ENCODE measurements at regions not wholly inside any gene's neighbourhood (a gene's known extent, or its start where the extent isn't known, plus 50 kb on each side); places are given as distances from the start of the nearest gene placed in this dataset.
A peak's percentile ranks its signal among the peaks of the same experiment; 100 is the strongest.
"Not testable (repeated sequence)": the region's sequence is repeated elsewhere in the genome, so short reads cannot be mapped to it uniquely, and the experiment has no call there.

DNA sequence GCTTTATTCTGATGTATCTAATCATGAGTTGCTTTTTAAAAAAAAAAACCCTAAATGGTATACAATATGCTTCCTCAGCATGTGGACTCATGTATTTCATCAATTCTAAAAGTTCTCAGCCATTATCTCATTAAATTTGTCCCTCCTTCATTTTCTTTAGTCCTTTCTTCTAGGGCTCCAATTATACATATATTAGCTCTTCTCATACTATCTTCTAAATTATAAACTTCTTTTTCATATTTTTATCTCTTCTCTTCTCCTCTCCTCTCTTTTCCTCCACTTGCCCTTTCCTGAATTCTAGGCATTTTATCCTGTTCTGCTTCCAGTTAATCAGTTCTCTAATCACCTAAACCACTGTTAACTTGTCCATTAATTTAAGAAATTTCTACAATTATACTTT, 55.0 kb upstream of the IL33 start:
- DNase-seq: no peak

DNA sequence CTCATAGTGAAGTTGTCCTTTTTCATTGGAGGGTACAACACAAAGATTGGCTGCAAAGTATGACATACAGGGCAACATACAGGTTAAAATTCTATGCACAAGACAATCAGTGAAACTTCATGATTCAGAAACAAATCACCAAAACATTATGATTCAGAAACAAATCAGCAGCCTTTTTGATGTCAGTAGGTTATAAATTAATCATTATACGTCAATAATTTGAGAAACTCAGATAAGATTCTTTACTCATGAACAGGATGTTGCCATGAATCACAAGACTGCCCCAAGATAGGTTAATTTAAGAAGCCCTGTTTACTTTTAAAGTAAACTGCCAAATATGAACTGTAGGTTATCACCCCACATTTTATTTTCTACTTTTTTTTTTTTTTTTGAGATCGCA, 62.2 kb upstream of the IL33 start:
- no peak for DNase-seq

DNA sequence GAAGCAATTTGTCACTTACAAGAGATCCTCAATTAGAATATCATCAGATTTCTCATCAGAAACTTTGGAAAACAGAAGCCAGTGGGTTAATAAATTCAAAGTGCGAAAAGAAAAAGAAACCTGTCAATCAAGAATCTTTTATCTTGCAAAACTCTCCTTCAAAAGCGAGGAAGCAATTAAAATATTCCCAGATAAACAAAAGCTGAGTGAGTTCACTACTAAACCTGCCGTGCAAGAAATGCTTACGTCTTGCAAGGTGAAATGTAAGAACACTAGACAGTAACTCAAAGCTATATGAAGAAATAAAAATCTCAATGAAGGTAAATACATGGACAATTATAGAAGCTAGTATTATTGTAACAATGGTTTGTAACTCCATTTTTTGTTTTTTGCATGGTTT, 62.8 kb upstream of the IL33 start:
- no peak for DNase-seq

DNA sequence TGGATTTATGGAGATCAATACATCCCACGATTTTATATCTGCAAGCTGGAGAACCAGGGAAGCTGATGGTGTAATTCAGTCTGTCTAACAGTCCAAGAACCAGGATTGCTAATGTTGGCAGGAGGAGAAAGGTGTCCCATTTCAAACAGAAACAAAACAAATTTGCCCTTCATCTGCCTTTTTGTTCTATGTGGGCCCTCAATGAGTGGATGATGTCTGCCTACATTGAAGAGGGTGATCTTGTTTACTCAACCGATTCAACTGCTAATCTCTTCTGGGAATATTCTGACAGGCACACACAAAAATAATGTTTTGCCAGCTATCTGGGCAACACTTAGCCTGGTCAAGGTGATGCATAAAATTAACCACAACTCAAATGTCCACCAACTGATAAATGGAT, 65.1 kb upstream of the IL33 start:
- DNase-seq: peak; percentile 74

DNA sequence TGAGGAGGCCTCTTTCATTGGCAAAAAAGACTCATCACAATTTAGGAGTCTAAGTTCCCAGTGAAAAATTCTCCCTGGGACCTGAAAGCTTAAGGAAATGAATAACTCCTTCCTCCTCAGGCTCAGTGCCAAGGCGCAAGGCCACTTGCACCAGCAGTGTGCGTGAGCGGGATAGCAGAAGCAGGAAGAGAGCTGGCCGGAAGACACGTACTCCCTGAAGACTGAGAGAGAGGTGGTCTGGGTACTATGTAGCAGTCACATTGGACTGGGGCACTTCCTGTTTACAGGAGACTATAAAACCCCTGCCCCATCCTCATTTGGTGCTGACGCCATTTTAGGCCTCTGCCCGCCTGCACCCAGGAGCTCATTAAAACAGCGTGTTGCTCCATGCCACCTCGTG, 66.3 kb upstream of the IL33 start:
- no peak for DNase-seq

DNA sequence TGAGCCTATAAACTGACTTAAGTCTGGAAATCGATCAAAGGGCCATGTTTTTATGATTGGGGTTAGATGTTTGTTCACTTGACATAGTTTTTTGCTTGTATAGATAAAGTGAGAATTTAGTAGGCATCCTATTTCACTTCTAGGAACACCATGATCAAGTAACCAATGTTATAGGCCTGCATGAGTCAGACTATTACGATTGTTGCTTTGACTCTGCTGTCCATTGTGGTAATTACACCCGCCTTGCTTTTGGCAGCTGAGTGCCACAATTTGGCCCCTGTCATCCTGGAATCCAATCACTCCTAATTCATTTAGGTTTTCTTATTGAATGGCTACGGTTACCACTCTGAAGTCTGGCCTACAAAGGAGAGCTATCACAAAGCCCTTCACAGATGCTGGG, 67.8 kb upstream of the IL33 start:
- no peak for DNase-seq

DNA sequence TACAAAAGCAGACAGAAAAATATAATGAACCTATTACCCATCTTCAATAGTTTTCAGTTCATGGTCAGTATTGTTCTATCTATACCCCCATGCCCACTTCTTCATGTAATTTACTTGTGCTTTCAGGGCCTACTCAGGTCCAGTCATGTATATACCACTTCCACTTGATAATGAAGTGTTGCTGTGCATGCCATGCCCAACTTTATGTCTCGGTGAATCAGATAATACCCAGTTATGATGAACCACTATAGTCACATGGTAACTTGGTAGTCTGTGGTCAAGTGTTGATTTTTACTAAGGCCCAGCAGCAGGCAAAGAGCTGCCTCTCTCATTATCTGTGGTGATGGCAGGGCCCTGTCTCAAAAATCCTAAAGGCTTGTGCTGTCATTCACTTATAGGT, 70.7 kb upstream of the IL33 start:
- no peak for DNase-seq

DNA sequence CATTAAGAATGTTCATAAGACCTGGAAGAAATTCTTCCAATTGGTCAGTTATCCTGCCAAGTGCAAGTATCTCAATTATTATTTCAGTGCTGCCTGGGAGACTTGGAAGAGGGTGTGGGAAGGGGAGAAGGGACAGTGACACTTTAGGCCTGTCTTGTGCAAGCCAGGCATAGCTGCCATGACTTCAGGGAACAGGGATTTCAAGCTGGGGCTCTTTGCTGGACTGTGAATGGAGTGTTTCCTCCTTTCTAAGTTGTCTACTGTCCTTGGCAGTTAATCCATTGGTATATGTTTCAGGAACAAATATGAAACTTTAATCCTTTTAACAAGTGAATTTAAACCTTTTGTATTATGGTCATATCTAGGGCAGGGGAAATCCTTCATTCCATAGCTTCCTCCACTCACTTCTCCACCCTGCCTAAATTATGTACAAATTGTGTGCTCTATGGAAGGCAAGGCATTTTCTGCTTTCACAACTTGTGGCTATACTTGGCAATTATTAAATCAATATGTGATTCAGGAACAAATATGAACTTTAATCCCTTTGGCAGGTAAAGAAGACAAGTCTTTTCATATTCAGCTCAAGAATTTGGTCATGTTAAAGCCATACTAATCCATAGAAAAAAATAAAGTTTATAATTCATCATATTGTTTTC, 72.7 kb upstream of the IL33 start:
- no peak for DNase-seq

DNA sequence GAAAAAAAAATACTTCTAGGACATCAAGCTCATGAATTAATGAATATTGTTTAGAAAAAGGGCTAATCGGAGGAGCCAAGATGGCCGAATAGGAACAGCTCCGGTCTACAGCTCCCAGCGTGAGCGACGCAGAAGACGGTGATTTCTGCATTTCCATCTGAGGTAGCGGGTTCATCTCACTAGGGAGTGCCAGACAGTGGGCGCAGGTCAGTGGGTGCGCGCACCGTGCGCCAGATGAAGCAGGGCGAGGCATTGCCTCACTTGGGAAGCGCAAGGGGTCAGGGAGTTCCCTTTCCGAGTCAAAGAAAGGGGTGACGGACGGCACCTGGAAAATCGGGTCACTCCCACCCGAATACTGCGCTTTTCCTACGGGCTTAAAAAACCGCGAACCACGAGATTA, 79.8 kb upstream of the IL33 start:
- DNase-seq: not testable (repeated sequence)

DNA sequence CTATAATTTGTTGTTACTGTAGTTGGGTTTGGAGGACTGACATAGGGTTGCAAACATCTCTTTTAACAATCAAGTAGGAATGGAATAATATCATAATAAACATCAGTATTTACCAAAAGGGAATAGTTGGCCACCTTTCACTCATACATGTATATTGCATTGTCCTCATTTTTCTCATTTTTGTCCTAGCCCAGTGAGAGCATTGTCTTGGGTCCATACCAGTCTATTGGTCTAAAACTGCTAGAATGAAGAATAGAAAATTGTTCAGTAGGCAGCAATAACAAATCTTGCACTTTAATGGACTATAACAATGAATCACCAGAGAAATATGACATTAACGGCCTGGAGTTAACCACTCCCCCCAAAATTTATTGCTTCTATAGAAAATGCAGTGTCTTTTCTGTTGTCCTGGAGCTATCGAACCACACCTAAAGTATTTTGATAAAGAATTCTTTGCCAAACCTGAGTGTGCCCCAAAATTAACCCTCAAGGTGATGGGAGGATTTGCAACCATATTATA, 80.9 kb upstream of the IL33 start:
- DNase-seq: no peak

DNA sequence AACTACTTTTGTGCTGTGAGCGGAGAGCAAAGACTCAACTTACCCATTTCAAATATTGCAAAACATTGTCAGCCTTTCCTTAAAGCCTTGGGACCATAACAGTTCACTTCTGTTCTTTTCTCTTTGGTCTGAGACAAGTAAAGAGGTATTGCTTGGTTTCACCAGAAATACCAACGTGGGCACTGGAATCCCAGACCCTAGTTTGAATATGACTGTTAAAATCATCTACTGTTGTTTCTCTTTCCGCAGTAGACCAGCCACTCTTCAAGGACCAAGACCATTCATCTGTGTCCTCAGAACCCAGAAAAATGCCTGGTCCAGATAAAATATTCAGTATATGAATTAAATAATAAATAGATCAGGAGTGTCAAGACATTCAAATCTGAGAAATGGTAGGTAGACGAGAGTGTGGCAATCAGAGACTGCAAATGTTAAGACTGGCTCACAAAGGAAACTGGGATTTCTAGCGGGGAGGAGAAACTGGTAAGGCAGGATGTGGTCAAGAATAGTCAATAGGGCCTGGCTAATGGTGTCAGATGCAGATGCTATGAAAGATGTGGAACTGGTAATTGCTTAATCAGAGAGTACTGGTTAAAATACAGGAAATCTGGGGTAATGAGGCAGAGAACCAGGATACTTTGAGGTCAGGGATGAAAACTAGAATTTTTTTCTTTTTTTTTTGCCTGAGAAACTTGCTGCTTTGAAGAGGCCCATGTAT, 82.1 kb upstream of the IL33 start:
- DNase-seq: no peak

DNA sequence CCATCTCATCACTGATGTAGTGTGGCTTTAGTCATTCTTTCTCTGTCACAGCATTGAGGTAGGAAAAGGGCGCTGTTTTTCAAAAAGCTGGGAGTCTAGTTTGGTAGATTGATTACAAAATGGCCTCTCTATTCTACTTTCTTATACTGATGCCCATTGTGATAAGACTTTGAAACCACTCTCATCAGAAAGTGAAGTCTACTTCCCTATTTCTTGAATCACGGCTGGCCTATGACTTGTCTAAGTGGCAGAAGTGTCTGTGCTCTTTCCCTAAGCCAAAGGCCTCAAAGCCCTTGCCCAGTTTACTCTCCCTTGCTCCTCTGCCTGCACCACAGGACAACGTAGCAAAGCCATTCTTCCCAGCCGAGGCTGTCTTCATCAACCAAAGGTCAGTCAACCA, 83.0 kb upstream of the IL33 start:
- DNase-seq: no peak

DNA sequence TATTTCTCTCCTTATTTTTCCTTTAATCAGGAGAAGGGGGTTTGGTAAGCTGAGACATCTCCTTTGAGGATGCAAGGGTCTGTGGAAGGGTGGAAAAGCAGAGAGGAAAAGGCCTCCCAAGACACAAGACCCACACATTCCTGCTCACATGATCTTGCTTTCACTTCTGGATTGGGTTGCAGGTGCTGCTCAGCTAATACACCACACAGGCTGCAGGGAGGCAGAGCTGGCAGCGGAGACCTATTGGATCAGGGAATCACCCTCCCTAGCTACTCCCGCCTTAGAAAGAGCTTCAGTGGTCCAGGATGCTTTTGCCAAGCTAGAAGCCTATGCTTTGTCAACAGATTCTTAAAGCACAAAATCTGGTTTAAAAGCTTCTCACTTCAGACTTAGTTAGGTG, 87.6 kb upstream of the IL33 start:
- DNase-seq: no peak

DNA sequence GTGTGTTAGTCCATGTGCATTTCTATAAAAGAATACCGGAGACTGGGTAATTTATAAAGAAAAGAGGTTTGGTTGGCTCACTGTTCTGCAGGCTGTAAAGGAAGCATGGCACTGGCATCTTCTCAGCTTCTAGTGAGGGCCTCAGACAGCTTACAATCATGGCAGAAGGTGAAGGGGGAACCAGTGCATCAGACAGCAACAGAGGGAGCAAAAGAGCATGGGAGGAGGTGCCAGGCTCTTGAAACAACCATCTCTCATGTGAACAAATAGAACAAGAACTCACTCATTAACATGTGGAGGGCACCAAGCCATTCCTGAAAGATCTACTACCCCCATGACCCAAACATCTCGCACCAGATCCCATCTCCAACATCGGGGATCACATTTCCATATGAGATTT, 89.2 kb upstream of the IL33 start:
- no peak for DNase-seq

DNA sequence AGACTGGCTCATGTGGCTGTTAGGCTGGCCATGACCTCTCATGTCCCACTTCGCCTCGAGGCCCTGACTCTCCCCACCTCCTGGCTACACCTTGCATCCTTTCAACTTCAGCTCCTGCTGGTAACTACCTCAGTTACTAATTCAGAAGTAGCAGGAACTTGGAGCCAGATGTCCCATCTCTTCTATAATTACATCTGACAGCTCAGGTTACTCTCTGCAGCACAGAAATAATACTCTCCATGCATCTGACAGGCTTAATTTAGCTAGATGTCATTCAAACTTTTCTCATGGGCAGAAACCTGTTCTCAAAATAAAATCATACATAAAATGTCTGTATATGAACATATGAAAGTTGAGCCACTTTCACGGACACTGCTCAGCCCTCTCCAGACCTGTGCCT, 92.2 kb upstream of the IL33 start:
- DNase-seq: no peak

DNA sequence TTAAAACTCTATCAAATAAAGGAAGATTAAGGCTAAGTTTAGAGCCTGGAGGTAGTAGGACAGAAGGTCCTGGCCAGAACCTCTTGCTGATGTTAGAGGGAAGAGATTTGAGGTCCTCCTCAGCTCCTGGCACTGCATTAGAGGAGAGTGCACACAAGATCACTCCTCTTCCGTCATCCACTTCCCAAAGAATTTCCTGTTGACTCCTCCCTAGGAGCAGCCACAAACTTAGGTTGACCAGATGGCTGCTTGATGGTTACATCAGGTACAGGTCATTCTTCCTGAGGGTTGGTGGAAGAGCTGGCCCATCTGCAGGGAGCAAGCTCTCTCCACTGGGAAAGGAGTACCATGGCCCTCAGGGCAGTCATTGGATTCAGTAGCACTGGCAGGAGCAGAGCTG, 93.9 kb upstream of the IL33 start:
- no peak for DNase-seq

DNA sequence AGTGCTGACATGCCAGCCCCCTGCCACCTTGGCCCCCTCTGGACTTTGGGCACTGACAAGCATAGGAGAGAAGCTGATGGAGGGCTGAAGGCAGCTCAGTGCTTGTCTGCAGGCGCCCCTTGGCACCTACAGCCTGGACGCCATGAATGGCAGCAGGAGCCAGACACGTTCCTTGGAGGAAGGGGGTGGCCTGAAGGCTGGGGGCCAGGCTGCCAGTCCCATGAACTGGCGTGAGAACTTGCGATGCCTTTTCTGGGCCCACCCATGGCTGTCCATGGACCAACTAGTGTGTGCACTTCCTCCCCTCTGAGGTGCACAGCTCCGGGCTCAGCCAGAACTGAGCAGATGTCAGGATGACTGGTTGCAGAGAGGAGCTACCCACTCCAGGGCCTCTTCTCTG, 99.0 kb upstream of the RANBP6 start:
- DNase-seq: no peak

DNA sequence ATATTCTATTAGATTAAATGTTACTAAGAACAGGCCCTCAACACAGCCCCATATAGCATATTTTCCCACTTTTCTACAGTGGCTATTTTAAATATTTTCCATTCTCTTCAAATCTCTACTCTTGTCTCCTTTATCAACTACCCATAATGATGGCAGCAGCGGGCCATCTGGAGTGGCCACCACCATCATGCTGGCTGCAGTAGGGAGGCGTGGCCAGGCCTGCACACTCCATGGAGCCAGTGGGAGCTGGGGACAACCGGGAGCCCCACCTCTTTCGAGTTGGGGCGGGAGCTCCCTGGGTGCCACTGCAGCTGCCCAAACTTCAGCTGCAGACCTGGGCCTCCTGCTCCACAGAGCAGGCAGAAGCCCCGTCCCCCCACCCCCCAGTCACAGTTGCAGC, 98.4 kb upstream of the RANBP6 start:
- DNase-seq: no peak

DNA sequence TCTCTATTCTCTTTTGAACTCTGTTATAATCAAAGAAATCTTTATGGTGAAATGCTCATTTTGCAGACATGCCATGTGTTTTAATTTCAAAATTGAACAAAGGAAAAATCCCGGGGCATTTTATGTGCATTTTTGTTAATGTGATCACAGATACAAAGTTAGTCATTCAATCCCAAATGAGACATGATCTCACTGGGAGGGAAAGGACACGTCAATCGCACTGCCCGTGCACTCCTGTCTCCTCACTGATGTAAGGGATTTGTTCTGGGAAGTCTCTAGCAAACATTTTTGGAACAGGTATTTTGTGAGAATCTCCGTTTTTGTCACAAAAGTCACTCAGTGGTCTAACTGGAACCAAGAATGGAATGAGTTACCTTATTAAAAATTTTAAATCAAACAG, 97.9 kb upstream of the RANBP6 start:
- no peak for DNase-seq

DNA sequence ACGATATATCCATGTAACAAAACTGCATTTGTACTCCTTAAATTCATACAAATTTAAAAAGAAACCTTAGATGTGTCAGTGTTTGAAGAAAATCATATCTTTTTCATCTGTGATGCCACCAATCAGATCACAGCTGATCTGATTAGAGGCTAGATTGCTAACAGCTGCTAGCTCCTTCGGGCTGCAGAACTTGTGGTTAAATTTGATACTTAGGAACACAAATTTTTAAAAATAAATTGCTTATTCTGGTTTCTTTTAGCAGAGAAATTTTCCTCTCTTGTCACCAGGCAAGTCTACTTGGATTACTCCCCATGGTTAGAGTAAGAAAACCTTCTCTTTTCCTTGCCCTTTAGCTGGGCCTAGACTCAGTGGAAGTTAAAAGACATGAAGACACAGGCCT, 94.6 kb upstream of the RANBP6 start:
- no peak for DNase-seq

DNA sequence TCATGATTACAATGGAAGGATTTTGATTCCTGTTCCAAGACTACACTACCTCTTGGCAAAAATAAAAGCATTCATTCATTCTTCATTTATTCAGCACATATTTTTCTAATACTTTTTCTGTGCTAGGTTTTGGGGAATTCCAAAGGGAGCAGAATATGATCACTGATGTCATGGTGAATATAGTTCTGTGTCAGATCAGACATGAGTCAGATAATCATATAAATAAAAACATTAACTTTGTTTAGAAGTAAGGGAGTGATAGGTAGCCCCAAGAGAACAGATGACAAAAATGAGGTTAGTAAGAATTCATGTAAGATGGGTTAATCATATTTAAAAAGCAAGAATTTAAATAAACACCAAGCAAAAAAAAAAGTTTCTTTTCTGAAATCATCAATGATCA, 94.1 kb upstream of the RANBP6 start:
- no peak for DNase-seq

DNA sequence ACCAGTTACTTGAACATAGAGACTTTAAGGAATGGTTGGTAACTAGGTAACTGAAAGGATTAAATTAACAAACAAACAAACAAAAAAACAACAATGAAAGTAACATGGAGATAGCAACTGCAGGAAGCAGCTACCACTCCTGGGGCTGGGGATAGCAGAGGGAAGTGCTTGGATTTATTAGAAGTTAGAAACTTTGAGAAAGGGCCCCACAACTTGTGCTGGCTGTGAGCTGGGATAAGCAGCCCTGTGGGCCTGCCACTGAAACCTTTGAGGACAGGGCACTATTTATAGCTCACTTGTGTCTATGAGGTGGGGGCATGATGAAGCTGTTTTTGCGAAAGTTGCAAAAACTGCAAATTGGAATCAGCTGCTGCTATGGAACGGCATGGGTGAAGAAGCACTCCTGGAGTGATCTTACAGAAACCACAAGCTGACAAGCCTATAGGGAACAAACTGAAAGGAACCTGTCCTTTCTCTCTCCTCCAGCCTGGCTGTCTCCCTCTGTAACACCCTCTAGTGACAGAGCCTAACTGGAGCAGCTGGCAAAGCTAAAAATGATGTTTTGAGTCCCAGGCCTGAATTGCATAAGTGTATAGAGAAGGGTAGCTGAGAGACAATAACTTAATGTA, 91.4 kb upstream of the RANBP6 start:
- no peak for DNase-seq

DNA sequence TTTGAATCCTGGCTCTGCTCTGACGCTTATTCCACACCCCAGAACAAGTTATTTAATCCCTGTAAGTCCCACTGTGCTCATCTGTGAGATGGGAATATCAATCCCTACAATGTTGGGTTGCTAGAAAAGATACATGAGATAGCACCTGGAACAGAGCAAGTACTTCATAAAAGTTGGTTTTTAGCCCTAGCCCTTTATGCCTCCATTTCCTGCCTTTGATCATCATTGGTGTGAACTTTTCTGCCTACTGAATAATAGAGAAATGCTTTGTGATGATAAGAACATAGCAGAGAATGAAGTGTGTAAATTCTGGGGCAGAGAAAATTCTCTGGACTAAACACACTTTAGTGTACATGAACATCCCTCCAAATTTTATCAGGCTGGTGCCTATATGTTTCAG, 90.3 kb upstream of the RANBP6 start:
- DNase-seq: no peak

DNA sequence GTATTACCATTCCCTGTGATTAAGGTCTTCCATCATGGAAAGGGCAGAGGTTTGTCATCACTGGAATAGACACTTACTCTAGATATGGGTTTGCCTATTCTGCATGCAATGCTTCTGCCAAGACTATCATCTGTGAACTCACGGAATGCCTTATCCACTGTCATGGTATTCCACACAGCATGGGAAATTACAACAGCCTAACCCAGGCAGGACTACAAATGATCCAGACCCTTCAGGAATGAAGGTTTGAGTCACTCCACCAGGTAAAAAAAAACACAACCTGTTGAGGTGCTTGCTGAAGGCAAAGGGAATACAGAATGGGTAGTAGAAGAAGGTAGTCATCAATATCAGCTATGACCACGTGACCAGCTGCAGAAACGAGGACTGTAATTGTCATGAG, 89.0 kb upstream of the RANBP6 start:
- not testable (repeated sequence) for DNase-seq

DNA sequence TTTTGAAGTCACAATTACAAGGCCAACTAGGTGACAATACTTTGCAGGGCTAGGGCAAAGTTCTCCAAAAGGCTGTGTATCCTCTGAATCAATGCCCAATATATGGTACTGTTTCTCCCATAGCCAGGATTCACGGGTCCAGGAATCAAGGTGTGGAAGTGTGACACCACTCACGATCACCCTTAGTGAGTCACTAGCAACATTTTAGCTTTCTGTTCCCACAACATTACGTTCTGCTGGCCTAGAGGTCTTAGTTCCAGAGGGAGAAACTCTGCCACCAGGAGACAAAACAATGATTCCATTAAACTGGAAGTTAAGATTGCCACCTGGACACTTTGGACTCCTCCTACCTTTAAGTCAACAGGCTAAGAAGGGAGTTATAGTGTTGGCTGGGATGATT, 88.5 kb upstream of the RANBP6 start:
- not testable (repeated sequence) for DNase-seq

Data from NCI-H2029 (cell line).